D341Med (cell line): ENCODE measurements at regions not wholly inside any gene's neighbourhood (a gene's known extent, or its start where the extent isn't known, plus 50 kb on each side); places are given as distances from the start of the nearest gene placed in this dataset.
"Not testable (repeated sequence)": the region's sequence is repeated elsewhere in the genome, so short reads cannot be mapped to it uniquely, and the experiment has no call there.

Source experiments
- DNase-seq: peaks from one replicate; pipeline ENCODE4 v3.0.0; 2012; ENCODE audit warnings: low spot score

- DNase-seq = no peak
Measured at GRCh38 chr16:26717826-26718225, 348.9 kb upstream of the C16orf82 start.

- DNase-seq = no peak
Measured at GRCh38 chr16:26721290-26721689, 345.4 kb upstream of the C16orf82 start.

GRCh38 chr16:26721957-26722356, 344.8 kb upstream of the C16orf82 start:
- not testable (repeated sequence) for DNase-seq

DNA sequence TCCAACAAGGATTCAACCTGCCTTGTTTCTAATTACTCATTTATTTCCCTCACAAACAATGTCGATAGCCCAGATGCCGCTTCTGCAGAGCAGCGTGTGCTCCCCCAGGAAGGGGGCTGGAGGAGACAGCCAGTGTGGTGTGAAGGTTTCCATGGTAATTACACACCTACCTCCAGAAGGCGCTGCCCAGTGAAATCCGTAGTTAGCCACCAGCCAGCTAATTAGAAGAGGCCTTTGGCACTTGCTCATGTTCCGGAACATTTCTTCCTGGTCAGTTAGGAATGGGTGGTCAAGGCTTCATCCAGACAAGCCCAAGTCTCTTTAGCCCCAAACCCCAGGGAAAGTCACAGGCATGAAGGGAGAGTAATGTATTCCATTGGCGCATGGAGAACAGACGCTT, 342.5 kb upstream of the C16orf82 start:
- no peak for DNase-seq

DNA sequence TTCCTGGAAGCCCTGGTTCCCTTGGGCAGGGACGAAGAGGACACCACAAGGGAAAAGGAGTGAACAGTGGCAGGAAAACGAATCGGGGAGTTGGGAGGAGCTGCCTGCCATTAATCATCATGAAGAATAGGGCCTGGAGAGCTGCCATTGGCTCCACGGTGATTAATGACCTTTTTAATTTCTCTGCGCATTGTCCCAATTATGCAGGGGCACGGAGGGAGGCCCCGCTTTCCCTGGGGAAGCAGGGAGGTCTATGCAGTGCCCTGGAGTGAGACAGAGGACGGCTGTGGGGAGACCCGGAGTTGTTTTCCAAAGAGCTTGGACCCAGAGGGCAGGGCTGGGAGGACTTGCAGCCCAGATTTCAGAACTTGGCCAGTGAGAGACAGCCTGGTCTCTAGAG, 338.9 kb upstream of the C16orf82 start:
- DNase-seq = no peak

DNA sequence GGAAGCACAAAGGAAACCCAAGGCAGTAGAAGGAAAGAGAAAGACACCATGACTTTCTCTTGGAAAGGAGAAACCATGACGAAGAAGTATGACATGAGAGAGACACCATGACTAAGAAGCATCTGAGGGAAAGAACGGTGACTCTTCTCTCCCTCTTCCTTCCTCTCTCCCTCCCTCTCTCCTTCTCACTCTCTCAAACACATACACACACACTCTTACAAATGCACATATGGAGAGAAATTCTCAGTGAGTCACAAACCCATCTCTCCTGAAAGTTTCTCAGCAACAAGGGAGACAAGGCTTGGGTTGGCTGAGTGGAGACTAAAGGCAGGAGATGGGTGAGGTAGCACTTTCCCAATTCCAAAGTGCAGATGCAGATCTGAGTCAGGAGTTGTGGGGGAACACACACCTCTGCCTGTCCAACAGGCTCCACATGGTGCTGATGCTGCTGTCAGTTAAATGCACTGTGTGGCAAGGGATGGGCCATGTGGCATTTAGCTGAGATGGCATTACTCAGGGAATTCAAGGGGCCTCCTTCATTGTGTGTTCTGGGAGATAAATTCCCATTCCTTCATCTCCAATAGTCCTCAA, 336.7 kb upstream of the C16orf82 start:
- DNase-seq = no peak

GRCh38 chr16:26731729-26732128, 335.0 kb upstream of the C16orf82 start:
- no peak for DNase-seq

GRCh38 chr16:26733710-26734109, 333.0 kb upstream of the C16orf82 start:
- DNase-seq = no peak

DNA sequence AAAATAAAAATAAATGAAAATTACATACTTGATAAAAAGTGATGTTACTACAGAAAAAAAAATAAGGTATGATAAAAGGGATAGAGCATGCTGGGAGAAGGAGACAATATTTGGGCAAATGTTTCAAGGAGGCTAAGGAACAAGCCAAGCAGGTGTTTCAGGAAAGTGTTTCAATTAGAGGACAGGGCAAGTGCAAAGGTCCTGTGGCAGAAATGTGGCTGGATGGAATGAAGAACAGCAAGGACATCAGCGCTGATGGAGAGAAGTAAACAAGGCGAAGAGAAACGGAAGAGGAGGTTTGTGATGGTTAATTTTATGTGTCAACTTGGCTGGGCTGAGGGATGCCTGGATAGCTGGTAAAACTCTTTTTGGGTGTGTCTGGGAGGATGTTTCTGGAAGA, 331.2 kb upstream of the C16orf82 start:
- no peak for DNase-seq

DNA sequence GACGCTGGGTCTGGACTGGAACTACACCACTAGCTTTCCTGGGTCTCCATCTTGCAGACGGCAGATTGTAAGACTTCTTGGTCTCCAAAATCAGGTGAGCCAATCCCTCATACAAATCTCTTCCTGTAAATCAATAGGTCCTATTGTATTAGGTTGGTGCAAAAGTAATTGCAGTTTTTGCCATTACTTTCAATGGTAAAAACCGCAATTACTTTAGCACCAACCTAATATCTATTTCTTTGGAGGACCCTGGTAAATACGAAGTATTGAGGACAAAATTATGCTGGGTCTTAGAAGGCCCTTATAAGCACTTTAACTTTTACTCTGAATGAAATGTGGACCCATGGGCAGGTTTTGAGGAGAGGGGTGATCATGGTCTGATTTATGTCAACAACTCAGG, 330.6 kb upstream of the C16orf82 start:
- DNase-seq = no peak

- DNase-seq = no peak
Measured at GRCh38 chr16:26740771-26741170, 326.0 kb upstream of the C16orf82 start.

- no peak for DNase-seq
Measured at GRCh38 chr16:26742040-26742439, 324.7 kb upstream of the C16orf82 start.

GRCh38 chr16:26744430-26744829, 322.3 kb upstream of the C16orf82 start:
- DNase-seq = no peak

DNA sequence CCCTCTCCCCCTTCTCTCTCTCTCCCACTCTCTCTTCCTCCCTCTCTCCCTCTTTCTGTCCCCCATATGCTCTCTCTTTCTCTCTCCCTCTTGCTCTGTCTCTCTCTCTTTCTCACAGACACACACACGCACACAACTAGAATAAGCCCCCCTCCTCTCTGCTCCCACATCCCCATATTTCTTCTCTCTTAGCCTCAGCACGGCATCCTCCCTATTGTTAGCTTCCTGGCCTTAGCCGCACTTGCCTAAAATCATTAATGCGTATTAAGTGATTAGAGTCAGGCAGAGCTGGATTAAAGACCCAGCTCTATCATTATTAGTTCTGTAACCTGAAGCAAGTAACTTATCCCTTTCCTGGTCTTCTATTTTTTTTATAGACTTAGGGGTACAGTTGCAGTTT, 319.0 kb upstream of the C16orf82 start:
- peak; percentile 46 for DNase-seq

GRCh38 chr16:26749072-26749471, 317.7 kb upstream of the C16orf82 start:
- DNase-seq = no peak

DNA sequence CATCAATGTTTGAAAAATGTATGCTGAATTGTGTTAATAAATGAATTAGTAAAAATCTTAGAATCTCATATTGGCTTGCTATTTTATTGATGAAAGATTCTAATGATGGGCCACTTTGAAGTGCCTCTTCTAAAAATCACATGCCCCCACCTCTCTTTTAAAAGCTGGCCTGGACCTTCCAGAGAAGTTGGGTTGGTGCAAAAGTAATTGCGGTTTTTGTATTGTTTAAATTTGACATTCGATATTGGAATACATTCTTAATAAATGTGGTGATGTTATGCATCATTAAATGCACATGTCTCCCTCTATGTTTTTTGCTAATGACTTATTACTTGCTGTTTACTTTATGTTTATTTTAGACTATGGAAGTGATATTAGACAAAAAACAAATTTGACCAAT, 314.6 kb upstream of the C16orf82 start:
- no peak for DNase-seq

- no peak for DNase-seq
Measured at GRCh38 chr16:26756633-26757032, 310.1 kb upstream of the C16orf82 start.

- DNase-seq = no peak
Measured at GRCh38 chr16:26762594-26762993, 304.1 kb upstream of the C16orf82 start.

DNA sequence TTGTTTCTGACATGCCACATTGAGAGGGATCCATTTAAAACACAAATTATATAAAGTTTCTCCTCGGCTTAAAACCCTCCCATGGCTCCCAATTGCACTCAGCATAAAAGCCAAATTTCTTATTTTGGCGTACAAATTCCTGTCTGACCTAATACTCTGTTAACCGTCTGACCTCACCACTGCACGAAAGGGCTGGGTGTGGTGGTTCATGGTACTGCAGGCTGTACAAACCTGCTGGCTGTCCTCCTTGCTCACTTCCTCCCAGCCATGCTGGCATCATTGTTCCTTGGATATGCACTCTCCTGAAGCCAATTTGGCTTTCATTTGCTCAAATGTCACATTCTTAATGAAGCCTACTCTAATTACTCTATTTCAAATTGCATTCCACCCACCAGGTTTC, 301.6 kb upstream of the C16orf82 start:
- peak; percentile 44 for DNase-seq

- DNase-seq = no peak
Measured at GRCh38 chr16:26768385-26769010, 298.2 kb upstream of the C16orf82 start.

- DNase-seq = no peak
Measured at GRCh38 chr16:26770547-26770946, 296.2 kb upstream of the C16orf82 start.

GRCh38 chr16:26772503-26772902, 294.2 kb upstream of the C16orf82 start:
- DNase-seq = no peak

- DNase-seq = no peak
Measured at GRCh38 chr16:26777821-26778220, 288.9 kb upstream of the C16orf82 start.

GRCh38 chr16:26787924-26788323, 278.8 kb upstream of the C16orf82 start:
- no peak for DNase-seq
